HL-60 (cell line): ENCODE measurements at regions not wholly inside any gene's neighbourhood (a gene's known extent, or its start where the extent isn't known, plus 50 kb on each side); places are given as distances from the start of the nearest gene placed in this dataset.

Experiments
- DNase-seq, 2 experiments: peaks; one replicate each; pipeline ENCODE4 v3.0.0-alpha.2; 2010 to 2020; ENCODE audit warnings: low read depth in 1 of 2, low spot score in 1 of 2
- H3K27ac ChIP-seq: fragments of 250-450 bp; sonication (Bioruptor Pico); replicated peaks from 2 replicates; pipeline ENCODE4 v1.5.1; 2020; ENCODE audit warnings: mild to moderate bottlenecking, moderate library complexity
- H3K27me3 ChIP-seq: fragments of 250-450 bp; sonication (Bioruptor Pico); 2 replicates; pipeline ENCODE4 v1.5.1; 2021; ENCODE audit warnings: mild to moderate bottlenecking, moderate library complexity; ENCODE audit not compliant: insufficient read depth, poor library complexity, severe bottlenecking
- H3K4me3 ChIP-seq: replicated peaks from 2 replicates; pipeline ENCODE4 v1.5.1; 2011; ENCODE audit warnings: mild to moderate bottlenecking, control low read depth, low read length; ENCODE audit not compliant: insufficient read depth
- CTCF ChIP-seq: IDR thresholded peaks from one replicate; pipeline ENCODE4 v1.5.1; 2011; ENCODE audit warnings: low read length, control low read depth, inconsistent platforms; ENCODE audit not compliant: insufficient read depth
- GABPA ChIP-seq: IDR thresholded peaks from 2 replicates; pipeline ENCODE4 v1.6.1; 2012; ENCODE audit warnings: low read depth
- POLR2AphosphoS5 ChIP-seq: IDR thresholded peaks from 2 replicates; pipeline ENCODE4 v1.6.1; 2012; ENCODE audit warnings: low read depth
- REST ChIP-seq: IDR thresholded peaks from 2 replicates; pipeline ENCODE4 v1.6.1; 2012; ENCODE audit warnings: low read depth; ENCODE audit not compliant: insufficient replicate concordance
- SPI1 ChIP-seq: IDR thresholded peaks from 2 replicates; pipeline ENCODE4 v1.6.1; 2012; ENCODE audit warnings: low read depth, mild to moderate bottlenecking, borderline replicate concordance

- TF ChIP-seq POLR2AphosphoS5: no peak
- TF ChIP-seq GABPA: no peak
- TF ChIP-seq REST: no peak
- TF ChIP-seq CTCF: no peak
- no peak for TF ChIP-seq SPI1
- Histone ChIP-seq H3K27ac (no peak overlapping the region), H3K4me3 (no peak overlapping the region), H3K27me3 (no peaks in the 10 kb centered on the region)
- no peak for DNase-seq
Observed at GRCh38 chr5:93916872-93917271, 175.5 kb upstream of the POU5F2 start.

- H3K4me3 ChIP-seq: no peak overlapping the region
- TF ChIP-seq REST: no peak
- no peak for TF ChIP-seq CTCF
- TF ChIP-seq POLR2AphosphoS5: no peak
- H3K27ac ChIP-seq: no peak overlapping the region
- DNase-seq: no peak
- H3K27me3 ChIP-seq: no peaks in the 10 kb centered on the region
Observed at GRCh38 chr5:93915142-93915553, 173.7 kb upstream of the POU5F2 start.

- no peak for DNase-seq
- TF ChIP-seq CTCF (no peak), POLR2AphosphoS5 (no peak)
- no peak overlapping the region for H3K27ac ChIP-seq
- H3K4me3 ChIP-seq: no peak overlapping the region
- H3K27me3 ChIP-seq: no peaks in the 10 kb centered on the region
Observed at GRCh38 chr5:93911609-93912008, 170.2 kb upstream of the POU5F2 start.

GRCh38 chr5:93909356-93909755 is 168.0 kb upstream of the POU5F2 start:
- Histone ChIP-seq H3K27me3 (no peaks in the 10 kb centered on the region), H3K27ac (no peak overlapping the region), H3K4me3 (no peak overlapping the region)
- TF ChIP-seq GABPA (no peak), SPI1 (no peak), POLR2AphosphoS5 (no peak), REST (no peak), CTCF (no peak)
- no peak for DNase-seq
